Thymus (tissue), 11 donors: ENCODE measurements at regions not wholly inside any gene's neighbourhood (a gene's known extent, or its start where the extent isn't known, plus 50 kb on each side); places are given as distances from the start of the nearest gene placed in this dataset.
"Not testable (repeated sequence)": the region's sequence is repeated elsewhere in the genome, so short reads cannot be mapped to it uniquely, and the experiment has no call there.

Source experiments
- DNase-seq, 9 donors: peaks; one replicate each; pipeline ENCODE4 v3.0.0-alpha.2; 2013; ENCODE audit warnings: low spot score in 9 of 9, low read depth in 6 of 9, missing footprints in 1 of 9
- H3K27ac ChIP-seq, 2 donors: one replicate each; pipeline ENCODE4 v1.5.1; 2013; ENCODE audit warnings: control low read depth in 1 of 2, low read depth in 1 of 2, low read length in 1 of 2, mild to moderate bottlenecking in 1 of 2, moderate library complexity in 1 of 2
- H3K27me3 ChIP-seq, 2 donors: one replicate each; pipeline ENCODE4 v1.5.1; 2013; ENCODE audit warnings: low read length in 1 of 2; ENCODE audit not compliant: control insufficient read depth in 2 of 2, insufficient read depth in 1 of 2
- H3K36me3 ChIP-seq, 2 donors: one replicate each; pipeline ENCODE4 v1.5.1; 2013; ENCODE audit warnings: low read length in 1 of 2, mild to moderate bottlenecking in 1 of 2, moderate library complexity in 1 of 2; ENCODE audit not compliant: control insufficient read depth in 2 of 2, insufficient read depth in 2 of 2
- H3K4me1 ChIP-seq, 2 donors: one replicate each; pipeline ENCODE4 v1.5.1; 2013; ENCODE audit warnings: low read length in 2 of 2; ENCODE audit not compliant: control insufficient read depth in 2 of 2, insufficient read depth in 2 of 2
- H3K4me3 ChIP-seq, 2 donors: one replicate each; pipeline ENCODE4 v1.5.1; 2013; ENCODE audit warnings: low read length in 2 of 2, control low read depth in 1 of 2, mild to moderate bottlenecking in 1 of 2
- H3K9me3 ChIP-seq, 2 donors: one replicate each; pipeline ENCODE4 v1.5.1; 2013; ENCODE audit warnings: low read length in 1 of 2, mild to moderate bottlenecking in 1 of 2; ENCODE audit not compliant: control insufficient read depth in 2 of 2, insufficient read depth in 1 of 2
- WGBS: extraction: QIAGEN DNeasy Blood & Tissue Kit; methylation state at CpG from one replicate; pipeline ENCODE4 v1.1.7; 2013; 5-methylcytosine and 5-hydroxymethylcytosine counted together
- donor health status: healthy.

GRCh38 chr1:118809586-118809985 is 178.6 kb downstream of the TBX15 start:
- Histone ChIP-seq H3K27ac (no peak overlapping the region), H3K27me3 (no peaks in the 10 kb centered on the region), H3K9me3 (no peaks in the 10 kb centered on the region), H3K4me3 (no peak overlapping the region), H3K4me1 (no peaks in the 10 kb centered on the region), H3K36me3 (no peaks in the 10 kb centered on the region)
- no peak for DNase-seq
- WGBS: 95% methylated on average over 4 of the region's 4 CpGs

GRCh38 chr1:118803128-118803527 is 185.0 kb downstream of the TBX15 start:
- DNase-seq, H3K27me3 ChIP-seq, H3K27ac ChIP-seq, H3K4me1 ChIP-seq, H3K4me3 ChIP-seq, H3K36me3 ChIP-seq, H3K9me3 ChIP-seq: not testable (repeated sequence)
- 79% methylated on average over 5 of the region's 5 CpGs for WGBS

- H3K9me3 ChIP-seq: peaks cover 0 to 10% of the 10 kb centered on the region in 2 donors
- DNase-seq: no peak
- no peak overlapping the region for H3K4me3 ChIP-seq
- no peaks in the 10 kb centered on the region for H3K27me3 ChIP-seq
- no peaks in the 10 kb centered on the region for H3K4me1 ChIP-seq
- H3K36me3 ChIP-seq: no peaks in the 10 kb centered on the region
- H3K27ac ChIP-seq: no peak overlapping the region
- 48% methylated on average over 2 of the region's 2 CpGs for WGBS
These were observed 196.9 kb downstream of the TBX15 start for GRCh38 chr1:118791094-118791691.

GRCh38 chr1:118788463-118788862 is 199.7 kb downstream of the TBX15 start:
- H3K36me3 ChIP-seq: no peaks in the 10 kb centered on the region
- H3K9me3 ChIP-seq: peaks cover 0 to 10% of the 10 kb centered on the region in 2 donors
- H3K4me1 ChIP-seq: no peaks in the 10 kb centered on the region
- DNase-seq: peak in 1 of 9 donors; percentile 1
- H3K4me3 ChIP-seq: no peak overlapping the region
- H3K27ac ChIP-seq: no peak overlapping the region
- 94% methylated on average over 1 of the region's 1 CpG for WGBS
- no peaks in the 10 kb centered on the region for H3K27me3 ChIP-seq

- Histone ChIP-seq H3K36me3 (no peaks in the 10 kb centered on the region), H3K9me3 (peaks cover 0 to 10% of the 10 kb centered on the region in 2 donors), H3K4me3 (no peak overlapping the region), H3K27ac (no peak overlapping the region), H3K4me1 (no peaks in the 10 kb centered on the region), H3K27me3 (no peaks in the 10 kb centered on the region)
- DNase-seq: no peak
- WGBS: 94% methylated on average over 4 of the region's 4 CpGs
These were observed 201.5 kb downstream of the TBX15 start for GRCh38 chr1:118786454-118787155.

- H3K9me3 ChIP-seq: peaks cover 0 to 17% of the 10 kb centered on the region in 2 donors
- H3K4me3 ChIP-seq: no peak overlapping the region
- no peaks in the 10 kb centered on the region for H3K4me1 ChIP-seq
- WGBS: 34% methylated on average over 2 of the region's 2 CpGs
- H3K27me3 ChIP-seq: no peaks in the 10 kb centered on the region
- no peak for DNase-seq
- H3K36me3 ChIP-seq: no peaks in the 10 kb centered on the region
- no peak overlapping the region for H3K27ac ChIP-seq
These were observed 202.9 kb downstream of the TBX15 start for GRCh38 chr1:118785246-118785645.

- 54% methylated on average over 2 of the region's 2 CpGs for WGBS
- Histone ChIP-seq H3K9me3 (peaks cover 0 to 6% of the 10 kb centered on the region in 2 donors), H3K4me1 (no peaks in the 10 kb centered on the region), H3K27me3 (no peaks in the 10 kb centered on the region), H3K27ac (no peak overlapping the region), H3K36me3 (no peaks in the 10 kb centered on the region), H3K4me3 (no peak overlapping the region)
- DNase-seq: peak in 1 of 9 donors; percentile 1
These were observed 204.9 kb downstream of the TBX15 start for GRCh38 chr1:118783095-118783758.

GRCh38 chr1:118773656-118774055 is 214.5 kb downstream of the TBX15 start:
- H3K4me3 ChIP-seq: no peak overlapping the region
- 96% methylated on average over 1 of the region's 1 CpG for WGBS

GRCh38 chr1:118767971-118768370 is 220.2 kb downstream of the TBX15 start:
- H3K27me3 ChIP-seq: no peaks in the 10 kb centered on the region
- H3K4me3 ChIP-seq: no peak overlapping the region
- no peaks in the 10 kb centered on the region for H3K9me3 ChIP-seq
- no peak overlapping the region for H3K27ac ChIP-seq
- H3K4me1 ChIP-seq: no peaks in the 10 kb centered on the region
- H3K36me3 ChIP-seq: no peaks in the 10 kb centered on the region
- 88% methylated on average over 2 of the region's 2 CpGs for WGBS
- no peak for DNase-seq

More at GRCh38 chr1:118773656-118774055, 214.5 kb downstream of the TBX15 start:
- no peak for DNase-seq
- H3K4me1 ChIP-seq: no peaks in the 10 kb centered on the region
- peaks cover 0 to 6% of the 10 kb centered on the region in 2 donors for H3K9me3 ChIP-seq
- no peaks in the 10 kb centered on the region for H3K36me3 ChIP-seq
- H3K27me3 ChIP-seq: no peaks in the 10 kb centered on the region
- no peak overlapping the region for H3K27ac ChIP-seq
